ENCODE measurements at regions not wholly inside any gene's neighbourhood (a gene's known extent, or its start where the extent isn't known, plus 50 kb on each side); places are given as distances from the start of the nearest gene placed in this dataset.
"Not testable (repeated sequence)": the region's sequence is repeated elsewhere in the genome, so short reads cannot be mapped to it uniquely, and the experiment has no call there.

DNA sequence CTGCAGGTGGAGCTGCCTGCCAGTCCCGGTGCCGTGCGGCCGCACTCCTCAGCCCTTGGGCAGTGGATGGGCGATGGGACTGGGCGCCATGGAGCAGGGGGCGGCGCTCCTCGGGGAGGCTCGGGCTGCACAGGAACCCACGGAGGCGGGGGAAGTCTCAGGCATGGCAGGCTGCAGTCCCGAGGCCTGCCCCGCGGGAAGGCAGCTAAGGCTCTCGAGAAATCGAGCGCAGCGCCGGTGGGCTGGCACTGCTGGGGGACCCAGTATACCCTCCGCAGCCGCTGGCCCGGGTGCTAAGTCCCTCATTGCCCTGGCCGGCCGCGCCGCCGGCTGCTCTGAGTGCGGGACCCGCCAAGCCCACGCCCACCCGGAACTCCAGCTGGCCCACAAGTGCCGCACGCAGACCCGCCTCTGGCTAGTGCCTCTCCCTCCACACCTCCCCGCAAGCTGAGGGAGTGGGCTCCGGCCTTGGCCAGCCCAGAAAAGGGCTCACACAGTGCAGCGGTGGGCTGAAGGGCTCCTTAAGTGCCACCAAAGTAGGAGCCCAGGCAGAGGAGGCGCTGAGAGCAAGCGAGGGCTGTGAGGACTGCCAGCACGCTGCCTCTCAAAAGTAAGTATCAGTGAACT lies 875.8 kb downstream of the LRFN5 start:
- TF ChIP-seq, protein P1, sequence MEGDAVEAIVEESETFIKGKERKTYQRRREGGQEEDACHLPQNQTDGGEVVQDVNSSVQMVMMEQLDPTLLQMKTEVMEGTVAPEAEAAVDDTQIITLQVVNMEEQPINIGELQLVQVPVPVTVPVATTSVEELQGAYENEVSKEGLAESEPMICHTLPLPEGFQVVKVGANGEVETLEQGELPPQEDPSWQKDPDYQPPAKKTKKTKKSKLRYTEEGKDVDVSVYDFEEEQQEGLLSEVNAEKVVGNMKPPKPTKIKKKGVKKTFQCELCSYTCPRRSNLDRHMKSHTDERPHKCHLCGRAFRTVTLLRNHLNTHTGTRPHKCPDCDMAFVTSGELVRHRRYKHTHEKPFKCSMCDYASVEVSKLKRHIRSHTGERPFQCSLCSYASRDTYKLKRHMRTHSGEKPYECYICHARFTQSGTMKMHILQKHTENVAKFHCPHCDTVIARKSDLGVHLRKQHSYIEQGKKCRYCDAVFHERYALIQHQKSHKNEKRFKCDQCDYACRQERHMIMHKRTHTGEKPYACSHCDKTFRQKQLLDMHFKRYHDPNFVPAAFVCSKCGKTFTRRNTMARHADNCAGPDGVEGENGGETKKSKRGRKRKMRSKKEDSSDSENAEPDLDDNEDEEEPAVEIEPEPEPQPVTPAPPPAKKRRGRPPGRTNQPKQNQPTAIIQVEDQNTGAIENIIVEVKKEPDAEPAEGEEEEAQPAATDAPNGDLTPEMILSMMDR (IDR thresholded peaks at IDR 0.05) = not testable (repeated sequence)
- TF ChIP-seq POLR2A (IDR thresholded peaks at IDR 0.05); POLR2AphosphoS5 (IDR thresholded peaks at IDR 0.05; ENCODE audit: insufficient read depth in 1 of 2, low read depth in 1 of 2): not testable (repeated sequence)
